ENCODE measurements at regions not wholly inside any gene's neighbourhood (a gene's known extent, or its start where the extent isn't known, plus 50 kb on each side); places are given as distances from the start of the nearest gene placed in this dataset.
"Not testable (repeated sequence)": the region's sequence is repeated elsewhere in the genome, so short reads cannot be mapped to it uniquely, and the experiment has no call there.

- Histone ChIP-seq H3K4me1 (ENCODE audit: control insufficient read depth, insufficient read depth, low read length) (peaks cover 28% of the 10 kb centered on the region), H3K9me3 (replicated peaks; ENCODE audit: low read length) (no peaks in the 10 kb centered on the region), H3K27me3 (ENCODE audit: control insufficient read depth, insufficient read depth, low read length) (peaks cover 4% of the 10 kb centered on the region), H3K36me3 (ENCODE audit: insufficient read depth, low read length) (no peaks in the 10 kb centered on the region), H3K9ac (ENCODE audit: low read depth, low read length) (no peak overlapping the region), H3K4me3 (ENCODE audit: low read length) (no peak overlapping the region), H3K4me2 (ENCODE audit: low read length) (no peak overlapping the region)
Measured at GRCh38 chr2:138087751-138088593, 123.7 kb downstream of the HNMT start.

GRCh38 chr2:138090330-138090729 lies 126.1 kb downstream of the HNMT start:
- Histone ChIP-seq H3K4me2 (ENCODE audit: low read length) (no peak overlapping the region), H3K36me3 (ENCODE audit: insufficient read depth, low read length) (no peaks in the 10 kb centered on the region), H3K9ac (ENCODE audit: low read depth, low read length) (no peak overlapping the region), H3K4me1 (ENCODE audit: control insufficient read depth, insufficient read depth, low read length) (peaks cover 15% of the 10 kb centered on the region), H3K9me3 (replicated peaks; ENCODE audit: low read length) (no peaks in the 10 kb centered on the region), H3K27me3 (ENCODE audit: control insufficient read depth, insufficient read depth, low read length) (peaks cover 4% of the 10 kb centered on the region), H3K4me3 (ENCODE audit: low read length) (no peak overlapping the region)

GRCh38 chr2:138093455-138093854 lies 129.2 kb downstream of the HNMT start:
- no peaks in the 10 kb centered on the region for H3K4me1 ChIP-seq (ENCODE audit: control insufficient read depth, insufficient read depth, low read length)
- H3K4me3 ChIP-seq (ENCODE audit: low read length): no peak overlapping the region
- no peaks in the 10 kb centered on the region for H3K36me3 ChIP-seq (ENCODE audit: insufficient read depth, low read length)
- no peaks in the 10 kb centered on the region for H3K9me3 ChIP-seq (replicated peaks; ENCODE audit: low read length)
- H3K27me3 ChIP-seq (ENCODE audit: control insufficient read depth, insufficient read depth, low read length): peaks cover 4% of the 10 kb centered on the region
- no peak overlapping the region for H3K9ac ChIP-seq (ENCODE audit: low read depth, low read length)
- no peak overlapping the region for H3K4me2 ChIP-seq (ENCODE audit: low read length)

GRCh38 chr2:138094031-138094430 lies 129.8 kb downstream of the HNMT start:
- no peak overlapping the region for H3K4me3 ChIP-seq (ENCODE audit: low read length)
- no peak overlapping the region for H3K4me2 ChIP-seq (ENCODE audit: low read length)
- H3K9ac ChIP-seq (ENCODE audit: low read depth, low read length): no peak overlapping the region
- no peaks in the 10 kb centered on the region for H3K36me3 ChIP-seq (ENCODE audit: insufficient read depth, low read length)
- H3K4me1 ChIP-seq (ENCODE audit: control insufficient read depth, insufficient read depth, low read length): no peaks in the 10 kb centered on the region
- H3K27me3 ChIP-seq (ENCODE audit: control insufficient read depth, insufficient read depth, low read length): peaks cover 4% of the 10 kb centered on the region
- H3K9me3 ChIP-seq (replicated peaks; ENCODE audit: low read length): no peaks in the 10 kb centered on the region

GRCh38 chr2:138095336-138095735 lies 131.1 kb downstream of the HNMT start:
- no peak overlapping the region for H3K4me2 ChIP-seq (ENCODE audit: low read length)
- no peak overlapping the region for H3K9ac ChIP-seq (ENCODE audit: low read depth, low read length)
- no peak overlapping the region for H3K4me3 ChIP-seq (ENCODE audit: low read length)
- no peaks in the 10 kb centered on the region for H3K9me3 ChIP-seq (replicated peaks; ENCODE audit: low read length)
- H3K36me3 ChIP-seq (ENCODE audit: insufficient read depth, low read length): no peaks in the 10 kb centered on the region
- H3K27me3 ChIP-seq (ENCODE audit: control insufficient read depth, insufficient read depth, low read length): peaks cover 4% of the 10 kb centered on the region
- H3K4me1 ChIP-seq (ENCODE audit: control insufficient read depth, insufficient read depth, low read length): no peaks in the 10 kb centered on the region

- H3K36me3 ChIP-seq (ENCODE audit: insufficient read depth, low read length); H3K9me3 ChIP-seq (replicated peaks; ENCODE audit: low read length); H3K9ac ChIP-seq (ENCODE audit: low read depth, low read length); H3K27me3 ChIP-seq (ENCODE audit: control insufficient read depth, insufficient read depth, low read length); H3K4me2 ChIP-seq (ENCODE audit: low read length); H3K4me1 ChIP-seq (ENCODE audit: control insufficient read depth, insufficient read depth, low read length); H3K4me3 ChIP-seq (ENCODE audit: low read length): not testable (repeated sequence)
Measured at GRCh38 chr2:138099288-138099687, 135.0 kb downstream of the HNMT start.

GRCh38 chr2:138101718-138102117 lies 137.4 kb downstream of the HNMT start:
- no peaks in the 10 kb centered on the region for H3K9me3 ChIP-seq (replicated peaks; ENCODE audit: low read length)
- no peaks in the 10 kb centered on the region for H3K4me1 ChIP-seq (ENCODE audit: control insufficient read depth, insufficient read depth, low read length)
- no peak overlapping the region for H3K4me2 ChIP-seq (ENCODE audit: low read length)
- H3K4me3 ChIP-seq (ENCODE audit: low read length): no peak overlapping the region
- H3K27me3 ChIP-seq (ENCODE audit: control insufficient read depth, insufficient read depth, low read length): no peaks in the 10 kb centered on the region
- H3K9ac ChIP-seq (ENCODE audit: low read depth, low read length): no peak overlapping the region
- no peaks in the 10 kb centered on the region for H3K36me3 ChIP-seq (ENCODE audit: insufficient read depth, low read length)

- Histone ChIP-seq H3K4me1 (ENCODE audit: control insufficient read depth, insufficient read depth, low read length) (peaks cover 9% of the 10 kb centered on the region), H3K4me2 (ENCODE audit: low read length) (no peak overlapping the region), H3K36me3 (ENCODE audit: insufficient read depth, low read length) (no peaks in the 10 kb centered on the region), H3K27me3 (ENCODE audit: control insufficient read depth, insufficient read depth, low read length) (no peaks in the 10 kb centered on the region), H3K4me3 (ENCODE audit: low read length) (no peak overlapping the region), H3K9ac (ENCODE audit: low read depth, low read length) (no peak overlapping the region), H3K9me3 (replicated peaks; ENCODE audit: low read length) (no peaks in the 10 kb centered on the region)
Measured at GRCh38 chr2:138102664-138103063, 138.4 kb downstream of the HNMT start.

- H3K4me2 ChIP-seq (ENCODE audit: low read length): no peak overlapping the region
Measured at GRCh38 chr2:138103156-138103555, 138.9 kb downstream of the HNMT start.

GRCh38 chr2:138104071-138104470 lies 139.8 kb downstream of the HNMT start:
- Histone ChIP-seq H3K27me3 (ENCODE audit: control insufficient read depth, insufficient read depth, low read length) (no peaks in the 10 kb centered on the region), H3K4me1 (ENCODE audit: control insufficient read depth, insufficient read depth, low read length) (peaks cover 10% of the 10 kb centered on the region), H3K36me3 (ENCODE audit: insufficient read depth, low read length) (no peaks in the 10 kb centered on the region), H3K4me2 (ENCODE audit: low read length) (no peak overlapping the region), H3K4me3 (ENCODE audit: low read length) (no peak overlapping the region), H3K9me3 (replicated peaks; ENCODE audit: low read length) (no peaks in the 10 kb centered on the region), H3K9ac (ENCODE audit: low read depth, low read length) (no peak overlapping the region)

More at GRCh38 chr2:138103156-138103555, 138.9 kb downstream of the HNMT start:
- Histone ChIP-seq H3K36me3 (ENCODE audit: insufficient read depth, low read length) (no peaks in the 10 kb centered on the region), H3K9me3 (replicated peaks; ENCODE audit: low read length) (no peaks in the 10 kb centered on the region), H3K27me3 (ENCODE audit: control insufficient read depth, insufficient read depth, low read length) (no peaks in the 10 kb centered on the region), H3K4me3 (ENCODE audit: low read length) (no peak overlapping the region), H3K9ac (ENCODE audit: low read depth, low read length) (no peak overlapping the region), H3K4me1 (ENCODE audit: control insufficient read depth, insufficient read depth, low read length) (peaks cover 10% of the 10 kb centered on the region)

- H3K4me1 ChIP-seq (ENCODE audit: control insufficient read depth, insufficient read depth, low read length): peaks cover 10% of the 10 kb centered on the region
- no peak overlapping the region for H3K4me2 ChIP-seq (ENCODE audit: low read length)
- H3K9ac ChIP-seq (ENCODE audit: low read depth, low read length): no peak overlapping the region
- no peaks in the 10 kb centered on the region for H3K9me3 ChIP-seq (replicated peaks; ENCODE audit: low read length)
- no peaks in the 10 kb centered on the region for H3K27me3 ChIP-seq (ENCODE audit: control insufficient read depth, insufficient read depth, low read length)
- no peak overlapping the region for H3K4me3 ChIP-seq (ENCODE audit: low read length)
- no peaks in the 10 kb centered on the region for H3K36me3 ChIP-seq (ENCODE audit: insufficient read depth, low read length)
Measured at GRCh38 chr2:138105358-138105757, 141.1 kb downstream of the HNMT start.

GRCh38 chr2:138106606-138107005 lies 142.3 kb downstream of the HNMT start:
- Histone ChIP-seq H3K4me3 (ENCODE audit: low read length) (no peak overlapping the region), H3K9me3 (replicated peaks; ENCODE audit: low read length) (no peaks in the 10 kb centered on the region), H3K27me3 (ENCODE audit: control insufficient read depth, insufficient read depth, low read length) (no peaks in the 10 kb centered on the region), H3K4me1 (ENCODE audit: control insufficient read depth, insufficient read depth, low read length) (peaks cover 10% of the 10 kb centered on the region), H3K4me2 (ENCODE audit: low read length) (no peak overlapping the region), H3K36me3 (ENCODE audit: insufficient read depth, low read length) (no peaks in the 10 kb centered on the region), H3K9ac (ENCODE audit: low read depth, low read length) (no peak overlapping the region)

Data from skeletal muscle satellite cell (primary cell).